ENCODE measurements at regions not wholly inside any gene's neighbourhood (a gene's known extent, or its start where the extent isn't known, plus 50 kb on each side); places are given as distances from the start of the nearest gene placed in this dataset.

DNA sequence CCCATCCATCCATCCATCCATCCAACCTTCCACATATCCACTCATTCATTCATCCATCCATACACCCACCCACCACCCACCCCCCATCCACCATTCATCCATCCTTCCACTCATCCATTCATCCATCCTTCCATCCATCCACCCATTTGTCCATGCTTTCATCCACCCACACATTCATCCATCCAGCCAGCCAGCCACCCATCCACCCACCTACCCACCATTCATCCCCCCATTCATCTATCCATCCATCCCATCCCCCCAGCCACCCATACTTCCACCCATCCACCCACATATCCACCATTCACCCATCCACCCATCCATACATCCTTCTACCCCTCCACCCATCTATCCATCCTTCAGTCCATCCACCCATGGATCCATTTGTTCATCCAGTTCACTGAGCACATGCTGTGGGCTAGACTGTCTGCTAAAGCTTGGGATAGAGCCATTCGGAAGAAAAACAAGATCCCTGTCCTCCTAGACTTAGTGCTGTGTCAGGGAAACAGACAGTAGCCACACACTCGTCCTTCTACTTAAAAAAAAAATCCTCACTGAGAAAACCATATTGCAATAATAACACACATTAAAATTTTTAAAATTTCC, 377.5 kb downstream of the ADGRD1 start:
- TF ChIP-seq, protein P1, sequence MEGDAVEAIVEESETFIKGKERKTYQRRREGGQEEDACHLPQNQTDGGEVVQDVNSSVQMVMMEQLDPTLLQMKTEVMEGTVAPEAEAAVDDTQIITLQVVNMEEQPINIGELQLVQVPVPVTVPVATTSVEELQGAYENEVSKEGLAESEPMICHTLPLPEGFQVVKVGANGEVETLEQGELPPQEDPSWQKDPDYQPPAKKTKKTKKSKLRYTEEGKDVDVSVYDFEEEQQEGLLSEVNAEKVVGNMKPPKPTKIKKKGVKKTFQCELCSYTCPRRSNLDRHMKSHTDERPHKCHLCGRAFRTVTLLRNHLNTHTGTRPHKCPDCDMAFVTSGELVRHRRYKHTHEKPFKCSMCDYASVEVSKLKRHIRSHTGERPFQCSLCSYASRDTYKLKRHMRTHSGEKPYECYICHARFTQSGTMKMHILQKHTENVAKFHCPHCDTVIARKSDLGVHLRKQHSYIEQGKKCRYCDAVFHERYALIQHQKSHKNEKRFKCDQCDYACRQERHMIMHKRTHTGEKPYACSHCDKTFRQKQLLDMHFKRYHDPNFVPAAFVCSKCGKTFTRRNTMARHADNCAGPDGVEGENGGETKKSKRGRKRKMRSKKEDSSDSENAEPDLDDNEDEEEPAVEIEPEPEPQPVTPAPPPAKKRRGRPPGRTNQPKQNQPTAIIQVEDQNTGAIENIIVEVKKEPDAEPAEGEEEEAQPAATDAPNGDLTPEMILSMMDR (IDR thresholded peaks at IDR 0.05): no peak
- TF ChIP-seq POLR2A (IDR thresholded peaks at IDR 0.05): no peak

Data from adrenal gland (tissue), 5 donors.